Neural cell (in vitro differentiated cells): ENCODE measurements at regions not wholly inside any gene's neighbourhood (a gene's known extent, or its start where the extent isn't known, plus 50 kb on each side); places are given as distances from the start of the nearest gene placed in this dataset.

Source experiments
- CTCF ChIP-seq: fragments of 450-650 bp; IDR thresholded peaks from 2 replicates; pipeline ENCODE4 v1.5.1; 2014; ENCODE audit warnings: antibody characterized with exemption, mild to moderate bottlenecking, moderate library complexity; ENCODE audit not compliant: poor library complexity, severe bottlenecking
- EP300 ChIP-seq: fragments of 450-650 bp; conservative IDR thresholded peaks from 2 replicates; pipeline ENCODE4 v1.6.1; 2014; ENCODE audit warnings: antibody characterized with exemption, mild to moderate bottlenecking, moderate library complexity; ENCODE audit not compliant: poor library complexity, severe bottlenecking
- MXI1 ChIP-seq: fragments of 450-650 bp; conservative IDR thresholded peaks from 2 replicates; pipeline ENCODE4 v1.6.1; 2014; ENCODE audit warnings: antibody characterized with exemption, mild to moderate bottlenecking; ENCODE audit not compliant: poor library complexity, severe bottlenecking
- POLR2AphosphoS5 ChIP-seq: IDR thresholded peaks from 2 replicates; pipeline ENCODE4 v1.6.1; 2012
- REST ChIP-seq: IDR thresholded peaks from 2 replicates; pipeline ENCODE4 v1.6.1; 2012; ENCODE audit warnings: borderline replicate concordance
- TAF1 ChIP-seq: IDR thresholded peaks from 2 replicates; pipeline ENCODE4 v1.6.1; 2012; ENCODE audit warnings: low read depth

GRCh38 chr6:169101981-169102380 is 151.7 kb downstream of the THBS2 start:
- no peak for TF ChIP-seq CTCF
- no peak for TF ChIP-seq MXI1
- TF ChIP-seq TAF1: no peak
- no peak for TF ChIP-seq POLR2AphosphoS5
- no peak for TF ChIP-seq REST
- no peak for TF ChIP-seq EP300
